OCI-LY3 (cell line): ENCODE measurements at regions not wholly inside any gene's neighbourhood (a gene's known extent, or its start where the extent isn't known, plus 50 kb on each side); places are given as distances from the start of the nearest gene placed in this dataset.

ENCODE experiments used
- H2AFZ ChIP-seq: fragments of 200-600, 300-600 bp; shearing (Covaris generic); 2 replicates; pipeline ENCODE4 v1.6.0; 2014; ENCODE audit warnings: antibody characterized with exemption, low read depth, low read length
- H3K27ac ChIP-seq: fragments of 200-600, 300-600 bp; sonication (generic); 2 replicates; pipeline ENCODE4 v1.5.1; 2014; ENCODE audit warnings: mild to moderate bottlenecking, low read length, moderate library complexity, mixed read lengths
- H3K27me3 ChIP-seq: fragments of 200-600, 300-600 bp; sonication (generic); 2 replicates; pipeline ENCODE4 v1.6.1; 2014; ENCODE audit warnings: low read depth, low read length, mixed read lengths
- H3K36me3 ChIP-seq: fragments of 200-600, 300-600 bp; sonication (generic); replicated peaks from 2 replicates; pipeline ENCODE3; 2014; ENCODE audit warnings: low read depth, low read length, mixed read lengths
- H3K4me1 ChIP-seq: fragments of 300-600, 200-600 bp; sonication (generic); 2 replicates; pipeline ENCODE4 v1.6.1; 2014; ENCODE audit warnings: low read length, mixed read lengths
- H3K4me2 ChIP-seq: fragments of 200-600, 300-600 bp; sonication (generic); 2 replicates; pipeline ENCODE4 v1.6.1; 2014; ENCODE audit warnings: low read length, mixed read lengths
- H3K4me3 ChIP-seq: fragments of 300-600, 200-600 bp; sonication (generic); 2 replicates; pipeline ENCODE4 v1.5.1; 2014; ENCODE audit warnings: antibody characterized with exemption, mild to moderate bottlenecking, low read length, moderate library complexity
- H3K79me2 ChIP-seq: fragments of 300-600, 200-600 bp; shearing (Covaris generic); 2 replicates; pipeline ENCODE4 v1.6.1; 2014; ENCODE audit warnings: mild to moderate bottlenecking, low read length, mixed read lengths
- H3K9ac ChIP-seq: fragments of 300-600, 200-600 bp; shearing (Covaris generic); 2 replicates; pipeline ENCODE4 v1.6.0; 2014; ENCODE audit warnings: mild to moderate bottlenecking, low read length, moderate library complexity
- H3K9me3 ChIP-seq: fragments of 200-600, 300-600 bp; shearing (Covaris generic); 2 replicates; pipeline ENCODE4 v1.6.1; 2014; ENCODE audit warnings: low read length, mixed read lengths; ENCODE audit not compliant: insufficient read depth
- H4K20me1 ChIP-seq: fragments of 200-600, 300-600 bp; sonication (generic); 2 replicates; pipeline ENCODE4 v1.6.1; 2016; ENCODE audit warnings: low read length, mixed read lengths; ENCODE audit not compliant: insufficient read depth
- CTCF ChIP-seq: fragments of 200-600, 300-600 bp; sonication (generic); IDR thresholded peaks from 2 replicates; pipeline ENCODE4 v1.5.1; 2014; ENCODE audit warnings: antibody characterized with exemption, low read length, low read depth
- EZH2phosphoT487 ChIP-seq: fragments of 200-600 bp; shearing (Covaris generic); IDR thresholded peaks from 2 replicates; pipeline ENCODE4 v1.6.1; 2018; ENCODE audit warnings: antibody characterized with exemption, mixed run types, low read depth

- no peak overlapping the region for H3K4me2 ChIP-seq
- TF ChIP-seq EZH2phosphoT487: no peak
- no peak for TF ChIP-seq CTCF
- H4K20me1 ChIP-seq: no peaks in the 10 kb centered on the region
- H3K4me1 ChIP-seq: peaks cover 3% of the 10 kb centered on the region; the same call in 1 of the 2 replicates
- H3K4me3 ChIP-seq: no peak overlapping the region
- H3K27ac ChIP-seq: no peak overlapping the region
- no peak overlapping the region for H2AFZ ChIP-seq
- no peaks in the 10 kb centered on the region for H3K36me3 ChIP-seq
- no peaks in the 10 kb centered on the region for H3K79me2 ChIP-seq
- H3K9ac ChIP-seq: no peak overlapping the region
- H3K27me3 ChIP-seq: 0 out of 2 replicates have a peak, but pooled peaks cover 2% of the 10 kb centered on the region
- H3K9me3 ChIP-seq: no peaks in the 10 kb centered on the region
Observed at GRCh38 chr5:38648703-38649291, 92.4 kb upstream of the LIFR start.

- H3K27ac ChIP-seq: no peak overlapping the region
- TF ChIP-seq EZH2phosphoT487 (no peak), CTCF (no peak)
- no peaks in the 10 kb centered on the region for H4K20me1 ChIP-seq
- peak overlapping the region; percentile 41 for H3K4me2 ChIP-seq
- H2AFZ ChIP-seq: no peak overlapping the region
- H3K9ac ChIP-seq: no peak overlapping the region
- H3K36me3 ChIP-seq: no peaks in the 10 kb centered on the region
- H3K4me3 ChIP-seq: no peak overlapping the region
- H3K9me3 ChIP-seq: no peaks in the 10 kb centered on the region
- H3K79me2 ChIP-seq: no peaks in the 10 kb centered on the region
- peaks cover 3% of the 10 kb centered on the region; the same call in 1 of the 2 replicates for H3K4me1 ChIP-seq
- 0 out of 2 replicates have a peak, but pooled peaks cover 2% of the 10 kb centered on the region for H3K27me3 ChIP-seq
Observed at GRCh38 chr5:38650540-38650939, 94.1 kb upstream of the LIFR start.

- Histone ChIP-seq H3K79me2 (no peaks in the 10 kb centered on the region), H3K9ac (no peak overlapping the region), H3K4me2 (peak overlapping the region; percentile 41), H3K27ac (no peak overlapping the region), H3K27me3 (0 out of 2 replicates have a peak, but pooled peaks cover 6% of the 10 kb centered on the region), H4K20me1 (no peaks in the 10 kb centered on the region), H3K4me1 (peaks cover 3% of the 10 kb centered on the region; the same call in 1 of the 2 replicates), H3K9me3 (no peaks in the 10 kb centered on the region), H3K4me3 (no peak overlapping the region), H2AFZ (no peak overlapping the region), H3K36me3 (no peaks in the 10 kb centered on the region)
- TF ChIP-seq CTCF (no peak), EZH2phosphoT487 (no peak)
Observed at GRCh38 chr5:38650946-38651345, 94.5 kb upstream of the LIFR start.

- H3K27ac ChIP-seq: no peak overlapping the region
- H3K36me3 ChIP-seq: no peaks in the 10 kb centered on the region
- TF ChIP-seq CTCF: no peak
- TF ChIP-seq EZH2phosphoT487: no peak
- peaks cover 3% of the 10 kb centered on the region; the same call in 1 of the 2 replicates for H3K4me1 ChIP-seq
- H3K9me3 ChIP-seq: no peaks in the 10 kb centered on the region
- no peak overlapping the region for H3K9ac ChIP-seq
- H3K79me2 ChIP-seq: no peaks in the 10 kb centered on the region
- no peak overlapping the region for H2AFZ ChIP-seq
- no peak overlapping the region for H3K4me3 ChIP-seq
- no peaks in the 10 kb centered on the region for H4K20me1 ChIP-seq
- 0 out of 2 replicates have a peak, but pooled peaks cover 6% of the 10 kb centered on the region for H3K27me3 ChIP-seq
- H3K4me2 ChIP-seq: no peak overlapping the region
Observed at GRCh38 chr5:38651806-38652205, 95.4 kb upstream of the LIFR start.
